ENCODE measurements at regions not wholly inside any gene's neighbourhood (a gene's known extent, or its start where the extent isn't known, plus 50 kb on each side); places are given as distances from the start of the nearest gene placed in this dataset.
A peak's percentile ranks its signal among the peaks of the same experiment; 100 is the strongest.
"Not testable (repeated sequence)": the region's sequence is repeated elsewhere in the genome, so short reads cannot be mapped to it uniquely, and the experiment has no call there.

DNA sequence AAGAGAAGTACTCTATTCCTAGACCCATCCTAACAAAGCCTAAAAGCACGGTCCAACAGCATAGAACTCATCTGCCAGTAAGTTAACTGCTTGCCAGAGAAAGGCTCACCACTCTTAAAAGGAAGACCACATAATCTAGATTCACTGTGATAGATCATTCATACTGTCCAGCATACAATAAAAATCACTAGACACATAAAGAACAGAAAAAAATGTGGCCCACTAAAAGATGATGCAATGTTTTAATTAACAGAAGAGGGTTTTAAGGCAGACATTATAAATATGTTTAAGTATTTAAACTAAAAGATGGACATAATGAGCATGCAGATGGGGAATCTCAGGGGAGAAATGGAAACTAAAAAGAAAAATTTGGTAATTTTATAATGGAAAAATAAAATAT is 157.5 kb upstream of the CDH4 start:
- Histone ChIP-seq H3K36me3 (ENCODE audit: control insufficient read depth in 4 of 4, insufficient read depth in 4 of 4, low read length in 4 of 4) (no peaks in the 10 kb centered on the region), H3K27me3 (ENCODE audit: control insufficient read depth in 3 of 3, insufficient read depth in 3 of 3, low read length in 2 of 3) (peaks cover 0 to 2% (median 0%) of the 10 kb centered on the region in 3 donors), H3K4me3 (no peak overlapping the region), H3K27ac (ENCODE audit: low read depth in 1 of 2, low read length in 1 of 2) (no peak overlapping the region), H3K4me1 (ENCODE audit: control insufficient read depth in 5 of 5, insufficient read depth in 5 of 5, low read length in 5 of 5) (peaks cover 0 to 8% (median 0%) of the 10 kb centered on the region in 5 donors), H3K9ac (ENCODE audit: insufficient read depth in 1 of 2, low read length in 2 of 2) (no peak overlapping the region), H3K9me3 (ENCODE audit: control insufficient read depth in 4 of 4, insufficient read depth in 3 of 4, low read length in 3 of 4) (peaks cover 0 to 17% (median 11%) of the 10 kb centered on the region in 4 donors)
- TF ChIP-seq, protein P1, sequence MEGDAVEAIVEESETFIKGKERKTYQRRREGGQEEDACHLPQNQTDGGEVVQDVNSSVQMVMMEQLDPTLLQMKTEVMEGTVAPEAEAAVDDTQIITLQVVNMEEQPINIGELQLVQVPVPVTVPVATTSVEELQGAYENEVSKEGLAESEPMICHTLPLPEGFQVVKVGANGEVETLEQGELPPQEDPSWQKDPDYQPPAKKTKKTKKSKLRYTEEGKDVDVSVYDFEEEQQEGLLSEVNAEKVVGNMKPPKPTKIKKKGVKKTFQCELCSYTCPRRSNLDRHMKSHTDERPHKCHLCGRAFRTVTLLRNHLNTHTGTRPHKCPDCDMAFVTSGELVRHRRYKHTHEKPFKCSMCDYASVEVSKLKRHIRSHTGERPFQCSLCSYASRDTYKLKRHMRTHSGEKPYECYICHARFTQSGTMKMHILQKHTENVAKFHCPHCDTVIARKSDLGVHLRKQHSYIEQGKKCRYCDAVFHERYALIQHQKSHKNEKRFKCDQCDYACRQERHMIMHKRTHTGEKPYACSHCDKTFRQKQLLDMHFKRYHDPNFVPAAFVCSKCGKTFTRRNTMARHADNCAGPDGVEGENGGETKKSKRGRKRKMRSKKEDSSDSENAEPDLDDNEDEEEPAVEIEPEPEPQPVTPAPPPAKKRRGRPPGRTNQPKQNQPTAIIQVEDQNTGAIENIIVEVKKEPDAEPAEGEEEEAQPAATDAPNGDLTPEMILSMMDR (IDR thresholded peaks at IDR 0.05; ENCODE audit: control extremely low read depth, extremely low read depth): no peak
- DNase-seq (no peak), ATAC-seq (ENCODE audit: insufficient read depth, low FRiP score) (no peak)
- 71 to 91% methylated on average over 1 of the region's 1 CpG for WGBS, 2 donors

DNA sequence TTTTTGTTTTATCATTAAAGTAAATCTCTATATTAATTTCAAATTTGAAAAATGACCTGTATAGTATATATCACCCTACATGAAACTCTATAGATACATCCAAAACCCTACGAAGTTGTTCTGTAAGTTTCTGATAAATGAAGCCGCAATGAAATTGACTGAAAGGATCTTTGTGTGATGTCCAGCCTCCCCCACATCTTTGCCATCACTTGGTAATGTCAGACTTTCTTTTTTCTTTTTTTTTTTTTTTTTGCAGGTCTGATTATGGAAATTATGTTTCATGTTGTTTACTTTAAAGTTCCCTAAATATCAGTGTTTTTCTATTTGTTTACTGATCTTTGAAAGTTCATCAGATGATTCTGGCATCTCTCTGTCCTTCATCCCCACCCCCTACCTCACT is 155.6 kb upstream of the CDH4 start:
- Histone ChIP-seq H3K9me3 (ENCODE audit: control insufficient read depth in 4 of 4, insufficient read depth in 3 of 4, low read length in 3 of 4) (peaks cover 0 to 17% (median 12%) of the 10 kb centered on the region in 4 donors), H3K36me3 (ENCODE audit: control insufficient read depth in 4 of 4, insufficient read depth in 4 of 4, low read length in 4 of 4) (no peaks in the 10 kb centered on the region), H3K27ac (ENCODE audit: low read depth in 1 of 2, low read length in 1 of 2) (no peak overlapping the region), H3K4me3 (no peak overlapping the region), H3K27me3 (ENCODE audit: control insufficient read depth in 3 of 3, insufficient read depth in 3 of 3, low read length in 2 of 3) (peaks cover 0 to 2% (median 0%) of the 10 kb centered on the region in 3 donors), H3K4me1 (ENCODE audit: control insufficient read depth in 5 of 5, insufficient read depth in 5 of 5, low read length in 5 of 5) (peaks cover 0 to 20% (median 0%) of the 10 kb centered on the region in 5 donors), H3K9ac (ENCODE audit: insufficient read depth in 1 of 2, low read length in 2 of 2) (no peak overlapping the region)
- WGBS, 2 donors: 88 to 96% methylated on average over 2 of the region's 2 CpGs
- ATAC-seq (ENCODE audit: insufficient read depth, low FRiP score) (no peak), DNase-seq (no peak)
- TF ChIP-seq, protein P1 (IDR thresholded peaks at IDR 0.05; ENCODE audit: control extremely low read depth, extremely low read depth): no peak

DNA sequence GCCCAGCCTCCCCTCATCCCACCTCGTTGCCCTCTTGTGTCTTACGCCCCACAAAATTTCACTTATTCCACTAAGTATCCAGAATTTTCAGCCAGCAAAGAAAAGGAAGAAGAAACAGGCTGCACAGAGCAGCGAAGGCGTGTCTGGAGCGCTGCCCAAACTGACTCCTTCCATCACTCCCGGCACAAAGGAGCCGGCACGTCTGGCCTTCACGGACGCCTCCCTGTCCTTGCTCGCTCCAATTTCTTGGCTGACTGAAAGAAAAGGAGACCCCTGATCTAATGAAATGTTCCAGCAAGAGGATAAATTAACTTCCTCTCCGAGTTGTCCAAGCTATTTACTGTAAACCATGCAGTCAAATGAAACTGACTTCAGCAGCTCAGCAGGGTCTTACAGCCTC is 152.3 kb upstream of the CDH4 start:
- ATAC-seq (ENCODE audit: insufficient read depth, low FRiP score): no peak
- H3K27me3 ChIP-seq (ENCODE audit: control insufficient read depth in 3 of 3, insufficient read depth in 3 of 3, low read length in 2 of 3): peaks cover 0 to 8% (median 3%) of the 10 kb centered on the region in 3 donors
- WGBS, 2 donors: 62 to 72% methylated on average over 12 of the region's 12 CpGs
- H3K9ac ChIP-seq (ENCODE audit: insufficient read depth in 1 of 2, low read length in 2 of 2): no peak overlapping the region
- peaks cover 0 to 11% (median 7%) of the 10 kb centered on the region in 4 donors for H3K9me3 ChIP-seq (ENCODE audit: control insufficient read depth in 4 of 4, insufficient read depth in 3 of 4, low read length in 3 of 4)
- H3K4me3 ChIP-seq: no peak overlapping the region
- H3K4me1 ChIP-seq (ENCODE audit: control insufficient read depth in 5 of 5, insufficient read depth in 5 of 5, low read length in 5 of 5): peaks cover 0 to 20% (median 0%) of the 10 kb centered on the region in 5 donors
- DNase-seq: peak; percentile 82 to 93 (median 84)
- H3K27ac ChIP-seq (ENCODE audit: low read depth in 1 of 2, low read length in 1 of 2): no peak overlapping the region
- TF ChIP-seq, protein P1 (IDR thresholded peaks at IDR 0.05; ENCODE audit: control extremely low read depth, extremely low read depth): no peak
- no peaks in the 10 kb centered on the region for H3K36me3 ChIP-seq (ENCODE audit: control insufficient read depth in 4 of 4, insufficient read depth in 4 of 4, low read length in 4 of 4)

DNA sequence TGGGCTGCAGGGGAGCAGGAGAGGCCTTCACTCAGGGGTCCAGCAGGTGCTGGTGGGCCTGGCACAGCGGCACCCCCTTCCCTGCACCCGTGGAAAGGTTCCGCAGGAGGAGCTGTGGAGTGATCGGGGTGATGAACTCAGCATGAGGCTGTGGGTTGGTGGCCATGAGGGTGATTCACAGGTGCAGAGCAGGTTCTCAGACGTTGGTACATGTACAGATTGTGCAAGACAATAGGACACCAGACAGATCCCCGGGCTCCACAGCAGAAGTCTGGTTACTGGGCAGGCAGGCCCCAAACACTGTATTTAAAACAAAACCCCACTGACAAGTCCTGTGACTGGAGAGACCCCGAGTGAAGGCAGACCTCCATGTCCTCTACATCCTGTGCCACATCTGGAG is 151.6 kb upstream of the CDH4 start:
- no peak overlapping the region for H3K27ac ChIP-seq (ENCODE audit: low read depth in 1 of 2, low read length in 1 of 2)
- ATAC-seq (ENCODE audit: insufficient read depth, low FRiP score) (no peak), DNase-seq (no peak)
- TF ChIP-seq, protein P1 (IDR thresholded peaks at IDR 0.05; ENCODE audit: control extremely low read depth, extremely low read depth): no peak
- H3K36me3 ChIP-seq (ENCODE audit: control insufficient read depth in 4 of 4, insufficient read depth in 4 of 4, low read length in 4 of 4): no peaks in the 10 kb centered on the region
- no peak overlapping the region for H3K4me3 ChIP-seq
- 80 to 92% methylated on average over 7 of the region's 7 CpGs for WGBS, 2 donors
- peaks cover 0 to 8% (median 6%) of the 10 kb centered on the region in 3 donors for H3K27me3 ChIP-seq (ENCODE audit: control insufficient read depth in 3 of 3, insufficient read depth in 3 of 3, low read length in 2 of 3)
- peaks cover 0 to 11% (median 6%) of the 10 kb centered on the region in 4 donors for H3K9me3 ChIP-seq (ENCODE audit: control insufficient read depth in 4 of 4, insufficient read depth in 3 of 4, low read length in 3 of 4)
- no peak overlapping the region for H3K9ac ChIP-seq (ENCODE audit: insufficient read depth in 1 of 2, low read length in 2 of 2)
- H3K4me1 ChIP-seq (ENCODE audit: control insufficient read depth in 5 of 5, insufficient read depth in 5 of 5, low read length in 5 of 5): peaks cover 0 to 20% (median 0%) of the 10 kb centered on the region in 5 donors

DNA sequence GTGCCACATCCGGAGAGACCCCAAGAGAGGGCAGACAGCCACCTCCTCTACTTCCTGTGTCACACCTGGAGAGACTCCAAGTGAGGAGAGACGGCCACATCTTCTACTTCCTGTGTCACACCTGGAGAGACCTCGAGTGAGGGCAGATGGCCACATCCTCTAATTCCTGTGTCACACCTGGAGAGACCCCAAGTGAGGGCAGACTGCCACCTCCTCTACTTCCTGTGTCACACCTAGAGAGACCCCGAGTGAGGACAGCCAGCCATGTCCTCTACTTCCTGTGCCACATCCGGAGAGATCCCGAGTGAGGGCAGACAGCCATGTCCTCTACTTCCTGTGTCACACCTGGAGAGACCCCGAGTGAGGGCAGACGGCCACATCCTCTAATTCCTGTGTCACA is 150.7 kb upstream of the CDH4 start:
- not testable (repeated sequence) for H3K9me3 ChIP-seq (ENCODE audit: control insufficient read depth in 4 of 4, insufficient read depth in 3 of 4, low read length in 3 of 4); H3K27ac ChIP-seq (ENCODE audit: low read depth in 1 of 2, low read length in 1 of 2); DNase-seq; H3K4me3 ChIP-seq; H3K9ac ChIP-seq (ENCODE audit: insufficient read depth in 1 of 2, low read length in 2 of 2); ATAC-seq (ENCODE audit: insufficient read depth, low FRiP score); H3K36me3 ChIP-seq (ENCODE audit: control insufficient read depth in 4 of 4, insufficient read depth in 4 of 4, low read length in 4 of 4); H3K27me3 ChIP-seq (ENCODE audit: control insufficient read depth in 3 of 3, insufficient read depth in 3 of 3, low read length in 2 of 3)
- WGBS, 2 donors: 47 to 59% methylated on average over 7 to 8 of the region's 8 CpGs
- H3K4me1 ChIP-seq (ENCODE audit: control insufficient read depth in 5 of 5, insufficient read depth in 5 of 5, low read length in 5 of 5): peaks cover 0 to 27% (median 1%) of the 10 kb centered on the region in 5 donors

Data from lung (tissue), 11 donors.